ENCODE measurements at regions not wholly inside any gene's neighbourhood (a gene's known extent, or its start where the extent isn't known, plus 50 kb on each side); places are given as distances from the start of the nearest gene placed in this dataset.

DNA sequence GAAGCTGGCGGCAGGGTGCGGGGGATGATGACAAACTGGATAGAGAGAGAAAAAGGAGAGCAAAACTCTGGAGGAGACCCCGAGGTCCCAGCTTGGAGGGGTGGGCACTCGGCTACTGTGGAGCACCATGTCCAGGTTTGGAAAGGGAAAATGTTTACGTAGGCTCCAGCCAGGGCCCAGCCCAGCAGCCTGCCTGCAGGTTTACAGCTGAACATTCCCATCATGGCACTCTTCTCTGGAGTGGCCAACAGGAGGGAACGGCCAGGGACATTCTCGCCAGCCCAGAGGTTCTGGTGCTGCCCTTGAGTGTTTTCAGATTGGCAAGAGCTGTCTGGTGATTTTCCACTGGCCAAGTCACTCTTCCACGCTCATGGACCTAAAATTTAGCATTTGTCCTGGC lies 262.9 kb upstream of the TCF4 start:
- TF ChIP-seq, protein P1, sequence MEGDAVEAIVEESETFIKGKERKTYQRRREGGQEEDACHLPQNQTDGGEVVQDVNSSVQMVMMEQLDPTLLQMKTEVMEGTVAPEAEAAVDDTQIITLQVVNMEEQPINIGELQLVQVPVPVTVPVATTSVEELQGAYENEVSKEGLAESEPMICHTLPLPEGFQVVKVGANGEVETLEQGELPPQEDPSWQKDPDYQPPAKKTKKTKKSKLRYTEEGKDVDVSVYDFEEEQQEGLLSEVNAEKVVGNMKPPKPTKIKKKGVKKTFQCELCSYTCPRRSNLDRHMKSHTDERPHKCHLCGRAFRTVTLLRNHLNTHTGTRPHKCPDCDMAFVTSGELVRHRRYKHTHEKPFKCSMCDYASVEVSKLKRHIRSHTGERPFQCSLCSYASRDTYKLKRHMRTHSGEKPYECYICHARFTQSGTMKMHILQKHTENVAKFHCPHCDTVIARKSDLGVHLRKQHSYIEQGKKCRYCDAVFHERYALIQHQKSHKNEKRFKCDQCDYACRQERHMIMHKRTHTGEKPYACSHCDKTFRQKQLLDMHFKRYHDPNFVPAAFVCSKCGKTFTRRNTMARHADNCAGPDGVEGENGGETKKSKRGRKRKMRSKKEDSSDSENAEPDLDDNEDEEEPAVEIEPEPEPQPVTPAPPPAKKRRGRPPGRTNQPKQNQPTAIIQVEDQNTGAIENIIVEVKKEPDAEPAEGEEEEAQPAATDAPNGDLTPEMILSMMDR (IDR thresholded peaks at IDR 0.05) = no peak
- no peak for TF ChIP-seq POLR2A (IDR thresholded peaks at IDR 0.05)
